ENCODE measurements at regions not wholly inside any gene's neighbourhood (a gene's known extent, or its start where the extent isn't known, plus 50 kb on each side); places are given as distances from the start of the nearest gene placed in this dataset.

DNA sequence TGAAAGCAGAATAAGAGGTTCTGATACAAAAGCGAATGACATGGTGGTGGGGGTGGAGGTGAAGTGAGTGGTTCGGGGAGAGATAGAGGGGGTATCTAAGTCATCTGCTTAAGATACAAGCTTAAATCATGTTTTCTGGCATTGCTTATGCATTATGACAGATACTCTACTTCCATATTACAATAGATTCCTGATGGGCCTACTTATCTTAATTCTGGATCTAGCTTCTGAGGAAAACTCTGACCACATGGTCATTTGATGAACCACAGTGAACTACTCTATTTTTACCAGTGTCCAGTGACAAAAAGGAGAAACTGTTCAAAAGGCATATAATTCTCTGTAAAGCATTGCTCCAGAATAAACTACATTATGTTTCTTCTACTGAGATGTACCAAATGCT lies 673.7 kb upstream of the CCDC54 start:
- H3K27ac ChIP-seq, result no peak overlapping the region
- no peak overlapping the region for H3K4me3 ChIP-seq
- no peaks in the 10 kb centered on the region for H3K4me1 ChIP-seq
- no peaks in the 10 kb centered on the region for H3K9me3 ChIP-seq
- DNase-seq, result no peak
- no peaks in the 10 kb centered on the region for H3K36me3 ChIP-seq
- no peak for TF ChIP-seq EP300 (IDR thresholded peaks at IDR 0.05)
- TF ChIP-seq, protein P1, sequence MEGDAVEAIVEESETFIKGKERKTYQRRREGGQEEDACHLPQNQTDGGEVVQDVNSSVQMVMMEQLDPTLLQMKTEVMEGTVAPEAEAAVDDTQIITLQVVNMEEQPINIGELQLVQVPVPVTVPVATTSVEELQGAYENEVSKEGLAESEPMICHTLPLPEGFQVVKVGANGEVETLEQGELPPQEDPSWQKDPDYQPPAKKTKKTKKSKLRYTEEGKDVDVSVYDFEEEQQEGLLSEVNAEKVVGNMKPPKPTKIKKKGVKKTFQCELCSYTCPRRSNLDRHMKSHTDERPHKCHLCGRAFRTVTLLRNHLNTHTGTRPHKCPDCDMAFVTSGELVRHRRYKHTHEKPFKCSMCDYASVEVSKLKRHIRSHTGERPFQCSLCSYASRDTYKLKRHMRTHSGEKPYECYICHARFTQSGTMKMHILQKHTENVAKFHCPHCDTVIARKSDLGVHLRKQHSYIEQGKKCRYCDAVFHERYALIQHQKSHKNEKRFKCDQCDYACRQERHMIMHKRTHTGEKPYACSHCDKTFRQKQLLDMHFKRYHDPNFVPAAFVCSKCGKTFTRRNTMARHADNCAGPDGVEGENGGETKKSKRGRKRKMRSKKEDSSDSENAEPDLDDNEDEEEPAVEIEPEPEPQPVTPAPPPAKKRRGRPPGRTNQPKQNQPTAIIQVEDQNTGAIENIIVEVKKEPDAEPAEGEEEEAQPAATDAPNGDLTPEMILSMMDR (IDR thresholded peaks at IDR 0.05), result no peak
- no peak for TF ChIP-seq POLR2A (IDR thresholded peaks at IDR 0.05)
- no peak for TF ChIP-seq POLR2AphosphoS5 (IDR thresholded peaks at IDR 0.05)
- no peak for ATAC-seq (ENCODE audit: low FRiP score in 2 of 2)
- WGBS, 2 donors, result 84 to 89% methylated on average over 2 of the region's 2 CpGs
- H3K27me3 ChIP-seq, result no peaks in the 10 kb centered on the region

DNA sequence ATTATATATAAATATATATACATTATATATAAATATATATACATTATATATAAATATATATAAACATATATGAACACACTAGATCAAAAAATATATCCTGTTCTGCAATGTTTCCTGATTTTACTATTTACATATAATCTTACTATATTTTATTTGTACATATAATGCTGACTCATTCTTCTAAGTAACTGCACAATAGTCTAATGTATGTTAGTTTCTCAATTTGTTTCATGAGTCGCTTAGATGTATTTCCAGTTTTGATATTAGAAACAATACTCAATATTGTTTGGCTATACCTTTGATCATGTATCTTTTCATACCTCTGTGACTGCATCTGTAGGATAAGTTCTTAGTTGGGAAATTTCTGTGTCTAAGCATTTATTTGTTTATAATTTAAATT lies 669.9 kb upstream of the CCDC54 start:
- Histone ChIP-seq H3K9me3 (no peaks in the 10 kb centered on the region), H3K27me3 (no peaks in the 10 kb centered on the region), H3K4me1 (no peaks in the 10 kb centered on the region), H3K36me3 (no peaks in the 10 kb centered on the region), H3K4me3 (no peak overlapping the region), H3K27ac (no peak overlapping the region)
- DNase-seq (no peak), ATAC-seq (ENCODE audit: low FRiP score in 2 of 2) (no peak)
- no peak for TF ChIP-seq POLR2AphosphoS5 (IDR thresholded peaks at IDR 0.05)
- TF ChIP-seq POLR2A (IDR thresholded peaks at IDR 0.05), result no peak
- WGBS, 2 donors, result 92 to 95% methylated on average over 1 of the region's 1 CpG

DNA sequence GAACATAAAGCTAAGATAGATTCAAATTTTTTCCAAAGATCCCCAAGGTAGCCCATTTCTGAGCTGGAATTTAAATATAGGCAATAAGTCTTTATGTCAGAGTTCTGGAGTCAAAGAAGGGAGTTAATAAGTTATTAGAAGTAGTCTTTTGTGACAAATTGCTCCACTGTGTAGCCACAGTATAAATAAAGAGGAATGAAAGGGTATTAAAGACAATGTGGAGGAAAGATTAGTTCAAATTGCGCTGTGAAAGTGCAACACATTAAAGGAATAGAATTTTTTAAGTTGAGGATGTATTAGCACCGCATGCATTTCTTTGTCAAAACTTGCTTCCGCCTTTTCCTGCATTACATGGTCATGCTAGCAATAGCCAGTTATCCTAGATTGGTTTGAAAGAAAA lies 666.6 kb upstream of the CCDC54 start:
- TF ChIP-seq POLR2AphosphoS5 (IDR thresholded peaks at IDR 0.05) (no peak), EP300 (IDR thresholded peaks at IDR 0.05) (no peak)
- TF ChIP-seq, protein P1 (IDR thresholded peaks at IDR 0.05), result no peak
- WGBS, 2 donors, result 91 to 94% methylated on average over 3 of the region's 3 CpGs
- no peak for DNase-seq
- H3K27ac ChIP-seq, result no peak overlapping the region
- H3K4me1 ChIP-seq, result no peaks in the 10 kb centered on the region
- no peak for ATAC-seq (ENCODE audit: low FRiP score in 2 of 2)
- H3K9me3 ChIP-seq, result no peaks in the 10 kb centered on the region
- no peaks in the 10 kb centered on the region for H3K36me3 ChIP-seq
- no peak overlapping the region for H3K4me3 ChIP-seq
- no peaks in the 10 kb centered on the region for H3K27me3 ChIP-seq

DNA sequence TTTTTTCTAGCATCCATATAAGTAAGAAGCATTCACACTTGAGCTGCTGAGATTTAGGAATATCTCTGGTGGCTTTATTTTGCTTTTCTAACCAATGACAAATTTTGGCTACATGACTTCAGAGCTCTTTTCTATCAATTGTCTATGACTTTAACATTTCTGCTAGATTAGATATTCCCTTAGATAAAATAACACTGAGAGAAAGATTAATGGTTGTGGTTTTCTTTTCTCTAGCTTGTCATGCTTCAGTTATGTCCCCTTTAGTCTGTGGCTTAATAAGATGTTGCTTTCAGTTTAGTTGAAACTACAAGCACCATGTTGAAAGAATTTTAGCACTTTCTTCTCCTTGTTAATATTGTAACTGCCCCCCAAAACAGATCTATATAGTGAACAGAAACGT lies 665.6 kb upstream of the CCDC54 start:
- no peaks in the 10 kb centered on the region for H3K4me1 ChIP-seq
- no peak for TF ChIP-seq POLR2AphosphoS5 (IDR thresholded peaks at IDR 0.05)
- no peak for TF ChIP-seq EP300 (IDR thresholded peaks at IDR 0.05)
- no peak for TF ChIP-seq POLR2A (IDR thresholded peaks at IDR 0.05)
- TF ChIP-seq, protein P1 (IDR thresholded peaks at IDR 0.05), result no peak
- H3K27me3 ChIP-seq, result no peaks in the 10 kb centered on the region
- H3K9me3 ChIP-seq, result no peaks in the 10 kb centered on the region
- DNase-seq, result no peak
- no peak overlapping the region for H3K27ac ChIP-seq
- H3K4me3 ChIP-seq, result no peak overlapping the region
- H3K36me3 ChIP-seq, result no peaks in the 10 kb centered on the region
- 10 to 31% methylated on average over 1 of the region's 1 CpG for WGBS, 2 donors
- ATAC-seq (ENCODE audit: low FRiP score in 2 of 2), result peak in 1 of 2 donors; percentile 64

DNA sequence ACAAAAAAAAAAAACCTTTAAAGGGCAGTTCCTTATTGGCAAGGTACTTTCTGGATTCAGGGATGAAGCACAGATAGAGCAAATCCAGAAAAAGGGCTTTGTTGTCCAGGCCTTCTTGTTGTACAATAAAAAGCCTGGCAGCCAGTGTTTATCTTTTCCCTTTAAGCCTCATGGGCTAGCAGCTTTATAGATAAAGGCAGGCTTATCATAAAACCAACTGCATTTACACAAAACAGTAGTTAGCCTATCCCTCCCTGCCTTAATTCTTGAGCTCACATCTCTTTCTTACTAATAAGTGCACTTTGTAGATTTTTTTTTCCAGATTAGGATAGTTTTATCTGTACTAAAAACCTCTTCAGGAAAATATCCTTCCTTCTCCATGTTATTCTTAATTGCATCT lies 662.8 kb upstream of the CCDC54 start:
- no peaks in the 10 kb centered on the region for H3K4me1 ChIP-seq
- no peaks in the 10 kb centered on the region for H3K27me3 ChIP-seq
- no peaks in the 10 kb centered on the region for H3K36me3 ChIP-seq
- TF ChIP-seq EP300 (IDR thresholded peaks at IDR 0.05), result no peak
- TF ChIP-seq, protein P1 (IDR thresholded peaks at IDR 0.05), result no peak
- no peak for TF ChIP-seq POLR2A (IDR thresholded peaks at IDR 0.05)
- TF ChIP-seq POLR2AphosphoS5 (IDR thresholded peaks at IDR 0.05), result no peak
- ATAC-seq (ENCODE audit: low FRiP score in 2 of 2) (no peak), DNase-seq (no peak)
- no peak overlapping the region for H3K4me3 ChIP-seq
- no peaks in the 10 kb centered on the region for H3K9me3 ChIP-seq
- no peak overlapping the region for H3K27ac ChIP-seq

Data from upper lobe of left lung (tissue), 6 donors.